Kidney (tissue), 13 donors: ENCODE measurements at regions not wholly inside any gene's neighbourhood (a gene's known extent, or its start where the extent isn't known, plus 50 kb on each side); places are given as distances from the start of the nearest gene placed in this dataset.
A peak's percentile ranks its signal among the peaks of the same experiment; 100 is the strongest.

Source experiments
- DNase-seq, 5 donors: peaks; one replicate each; pipeline ENCODE4 v3.0.0-alpha.2; 2013 to 2020
- FAIRE-seq: peaks from 2 replicates; lab custom pipeline; 2012; peaks lifted over from hg19 to GRCh38; lab: Jason Lieb, UNC
- H3K27ac ChIP-seq, 2 donors: one replicate each; pipeline ENCODE4 v1.7.0; 2013; ENCODE audit warnings: low read depth in 2 of 2, low read length in 2 of 2, inconsistent platforms in 1 of 2
- H3K27me3 ChIP-seq: one replicate; pipeline ENCODE4 v1.7.1; 2013; ENCODE audit warnings: low read length, inconsistent platforms; ENCODE audit not compliant: control insufficient read depth, insufficient read depth
- H3K36me3 ChIP-seq, 3 donors: one replicate each; pipeline versions ENCODE4 v1.7.0 to v1.7.1; 2013; ENCODE audit warnings: low read length in 3 of 3, control low read depth in 1 of 3, inconsistent platforms in 1 of 3; ENCODE audit not compliant: insufficient read depth in 3 of 3, control insufficient read depth in 2 of 3
- H3K4me1 ChIP-seq, 3 donors: one replicate each; pipeline versions ENCODE4 v1.7.0 to v1.7.1; 2013; ENCODE audit warnings: low read length in 3 of 3, inconsistent platforms in 1 of 3, low read depth in 1 of 3; ENCODE audit not compliant: control insufficient read depth in 2 of 3, insufficient read depth in 2 of 3
- H3K4me3 ChIP-seq, 3 donors: one replicate each; pipeline versions ENCODE4 v1.7.0 to v1.8.1; 2013; ENCODE audit warnings: low read length in 3 of 3, control low read depth in 1 of 3, inconsistent platforms in 1 of 3
- H3K9ac ChIP-seq, 3 donors: one replicate each; pipeline versions ENCODE4 v1.7.0 to v1.7.1; 2013; ENCODE audit warnings: low read length in 3 of 3, control low read depth in 1 of 3, inconsistent platforms in 1 of 3
- H3K9me3 ChIP-seq, 3 donors: one replicate each; pipeline versions ENCODE4 v1.7.0 to v1.7.1; 2013; ENCODE audit warnings: low read length in 3 of 3, control low read depth in 1 of 3, inconsistent platforms in 1 of 3; ENCODE audit not compliant: control insufficient read depth in 2 of 3, insufficient read depth in 1 of 3
- CTCF ChIP-seq: IDR thresholded peaks from 3 replicates; pipeline ENCODE4 v1.5.1; 2012; ENCODE audit warnings: mild to moderate bottlenecking, moderate library complexity, borderline replicate concordance; ENCODE audit not compliant: insufficient read depth; ENCODE audit errors: extremely low read depth
- intact Hi-C: fragments of 100-400 bp; cut with DNase I; formaldehyde crosslinking; loops from one replicate; pipeline ENCODE4 v1.11.1; 2022
- donor health status: control.
- donor health status: control.
- donor health status: control.
- donor health status: control.
- donor health status: control.
- donor health status: DM: yes; HTN: yes; CAD: no.
- donor health status: Normal renal cell carcinoma (clear cell type).

- Histone ChIP-seq H3K9me3 (no peaks in the 10 kb centered on the region), H3K4me1 (no peaks in the 10 kb centered on the region), H3K36me3 (no peaks in the 10 kb centered on the region), H3K4me3 (no peak overlapping the region), H3K27me3 (no peaks in the 10 kb centered on the region), H3K9ac (no peak overlapping the region), H3K27ac (no peak overlapping the region)
- TF ChIP-seq CTCF = no peak
- no peak for DNase-seq
- intact Hi-C loops = no loop called here
- FAIRE-seq = no peak
Measured at GRCh38 chr18:57991552-57991951, 52.5 kb upstream of the NEDD4L start.

- no peak overlapping the region for H3K9ac ChIP-seq
- H3K4me3 ChIP-seq = no peak overlapping the region
- intact Hi-C loops = no loop called here
- no peaks in the 10 kb centered on the region for H3K4me1 ChIP-seq
- no peak for DNase-seq
- no peaks in the 10 kb centered on the region for H3K27me3 ChIP-seq
- FAIRE-seq = no peak
- no peaks in the 10 kb centered on the region for H3K36me3 ChIP-seq
- no peaks in the 10 kb centered on the region for H3K9me3 ChIP-seq
- no peak overlapping the region for H3K27ac ChIP-seq
- TF ChIP-seq CTCF = no peak
Measured at GRCh38 chr18:57989536-57989935, 54.5 kb upstream of the NEDD4L start.

GRCh38 chr18:57984490-57985115, 59.4 kb upstream of the NEDD4L start:
- H3K36me3 ChIP-seq = no peaks in the 10 kb centered on the region
- DNase-seq (peak in 3 of 5 donors; percentile 25 to 66 (median 56)), FAIRE-seq (peak; percentile 68)
- intact Hi-C loops = no loop called here
- no peaks in the 10 kb centered on the region for H3K4me1 ChIP-seq
- no peaks in the 10 kb centered on the region for H3K27me3 ChIP-seq
- no peak overlapping the region for H3K27ac ChIP-seq
- no peak overlapping the region for H3K9ac ChIP-seq
- H3K4me3 ChIP-seq = no peak overlapping the region
- H3K9me3 ChIP-seq = no peaks in the 10 kb centered on the region
- TF ChIP-seq CTCF = no peak

GRCh38 chr18:57983965-57984364, 60.1 kb upstream of the NEDD4L start:
- Histone ChIP-seq H3K4me3 (no peak overlapping the region), H3K9me3 (no peaks in the 10 kb centered on the region), H3K36me3 (no peaks in the 10 kb centered on the region), H3K27ac (no peak overlapping the region), H3K27me3 (no peaks in the 10 kb centered on the region), H3K9ac (no peak overlapping the region), H3K4me1 (no peaks in the 10 kb centered on the region)
- no peak for DNase-seq
- FAIRE-seq = no peak
- TF ChIP-seq CTCF = no peak
- intact Hi-C loops = no loop called here
